ENCODE measurements at regions not wholly inside any gene's neighbourhood (a gene's known extent, or its start where the extent isn't known, plus 50 kb on each side); places are given as distances from the start of the nearest gene placed in this dataset.

DNA sequence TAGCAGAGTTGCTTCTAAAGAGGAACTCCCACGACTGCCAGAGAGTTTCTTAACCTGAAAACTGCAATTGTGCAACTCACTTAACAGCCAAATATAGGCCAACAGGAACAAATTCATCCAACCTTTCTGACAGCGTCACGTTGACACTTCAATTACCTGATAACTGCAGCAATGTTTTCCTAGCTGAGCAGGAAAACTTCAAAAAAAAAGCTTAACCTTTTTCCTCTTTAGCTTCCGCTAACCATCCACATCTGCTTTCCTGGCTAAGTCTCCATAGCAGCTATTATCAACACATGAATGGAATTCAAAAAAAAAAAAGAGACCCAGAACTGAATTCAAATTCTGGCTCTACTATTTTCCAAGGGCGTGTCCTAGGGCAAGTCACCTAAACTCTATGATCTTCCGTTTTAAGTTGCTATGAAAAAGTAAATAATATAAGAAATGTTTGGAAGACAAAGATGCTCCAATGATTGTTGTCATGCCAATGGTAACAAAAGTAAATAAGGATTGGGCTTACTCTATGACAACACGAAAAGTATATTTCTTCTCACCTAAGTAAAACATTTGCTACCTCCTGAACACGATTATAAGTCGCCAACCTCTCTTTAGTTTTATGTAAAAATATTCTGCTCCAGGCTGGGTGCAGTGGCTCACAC is 524.6 kb upstream of the JARID2 start:
- intact Hi-C loops (cut with micrococcal nuclease), result no loop called here
- Mint-ChIP-seq H3K27ac (peak overlapping the region in 5 of 7 donors; percentile 17 to 87 (median 58)), H3K36me3 (no peaks in the 10 kb centered on the region), H3K4me3 (no peak overlapping the region), H3K4me1 (peaks cover 15 to 45% (median 33%) of the 10 kb centered on the region in 4 donors), H3K27me3 (no peaks in the 10 kb centered on the region), H3K9me3 (peaks cover 0 to 3% (median 0%) of the 10 kb centered on the region in 8 donors)
- Histone ChIP-seq H3K4me1 (ENCODE audit: insufficient read depth, low read length) (peaks cover 62% of the 10 kb centered on the region), H3K36me3 (ENCODE audit: insufficient read depth, low read length) (no peaks in the 10 kb centered on the region), H3K27me3 (ENCODE audit: insufficient read depth, low read length) (no peaks in the 10 kb centered on the region), H3K4me3 (ENCODE audit: low read length in 2 of 2) (no peak overlapping the region), H3K9me3 (ENCODE audit: control insufficient read depth in 1 of 2, low read length in 2 of 2) (no peaks in the 10 kb centered on the region), H3K27ac (ENCODE audit: low read depth, low read length) (no peak overlapping the region)
- DNase-seq, result peak in 2 of 5 donors; percentile 13 to 26
- POLR2A ChIA-PET (ENCODE audit: partially characterized antibody), result interaction anchor here (0.5 kb wide), 1 partner anchor 42 kb away, joined by 3 read pairs; no protein-coding TSS in a partner anchor
- CTCF ChIA-PET (ENCODE audit: partially characterized antibody), result no interaction called here

DNA sequence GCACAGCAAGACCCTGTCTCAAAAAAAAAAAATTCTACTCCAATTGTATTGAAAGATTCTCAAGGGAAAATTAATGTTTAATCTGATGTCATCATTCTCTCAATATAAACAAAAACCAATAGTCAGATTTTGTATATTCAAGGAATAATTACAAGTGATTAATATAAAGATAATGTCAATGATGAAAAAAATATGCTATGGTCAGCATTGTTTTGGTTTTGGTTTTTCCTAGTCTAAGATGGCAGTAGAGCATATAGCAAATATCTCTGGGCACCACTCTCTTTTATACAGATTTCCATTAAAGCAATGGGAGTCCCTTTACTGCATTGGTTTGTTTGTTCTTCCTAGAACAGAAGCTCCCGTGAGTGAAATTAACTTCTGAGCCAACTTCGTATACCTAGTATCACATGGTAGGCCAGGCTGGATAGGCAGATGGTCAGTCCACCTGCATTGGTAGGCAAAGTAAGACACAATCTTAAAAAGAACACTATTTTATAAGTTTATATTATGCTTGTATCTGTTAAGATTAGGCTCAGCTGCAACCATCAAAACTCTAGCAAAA is 523.8 kb upstream of the JARID2 start:
- Histone ChIP-seq H3K4me1 (ENCODE audit: insufficient read depth, low read length) (peaks cover 62% of the 10 kb centered on the region), H3K27me3 (ENCODE audit: insufficient read depth, low read length) (no peaks in the 10 kb centered on the region), H3K4me3 (ENCODE audit: low read length in 2 of 2) (no peak overlapping the region), H3K36me3 (ENCODE audit: insufficient read depth, low read length) (no peaks in the 10 kb centered on the region), H3K27ac (ENCODE audit: low read depth, low read length) (no peak overlapping the region), H3K9me3 (ENCODE audit: control insufficient read depth in 1 of 2, low read length in 2 of 2) (no peaks in the 10 kb centered on the region)
- Mint-ChIP-seq H3K27ac (peak overlapping the region in 5 of 7 donors; percentile 17 to 78 (median 37)), H3K9me3 (peaks cover 0 to 3% (median 0%) of the 10 kb centered on the region in 8 donors), H3K4me3 (no peak overlapping the region), H3K27me3 (no peaks in the 10 kb centered on the region), H3K4me1 (peaks cover 15 to 47% (median 30%) of the 10 kb centered on the region in 4 donors), H3K36me3 (no peaks in the 10 kb centered on the region)
- no peak for DNase-seq
- POLR2A ChIA-PET (ENCODE audit: partially characterized antibody), result interaction anchor here (1.0 to 1.6 kb wide), 3 partner anchors 10 to 33 kb away, joined by 3 to 5 read pairs (median 5); no protein-coding TSS in a partner anchor
- intact Hi-C loops (cut with micrococcal nuclease), result no loop called here
- CTCF ChIA-PET (ENCODE audit: partially characterized antibody), result no interaction called here

DNA sequence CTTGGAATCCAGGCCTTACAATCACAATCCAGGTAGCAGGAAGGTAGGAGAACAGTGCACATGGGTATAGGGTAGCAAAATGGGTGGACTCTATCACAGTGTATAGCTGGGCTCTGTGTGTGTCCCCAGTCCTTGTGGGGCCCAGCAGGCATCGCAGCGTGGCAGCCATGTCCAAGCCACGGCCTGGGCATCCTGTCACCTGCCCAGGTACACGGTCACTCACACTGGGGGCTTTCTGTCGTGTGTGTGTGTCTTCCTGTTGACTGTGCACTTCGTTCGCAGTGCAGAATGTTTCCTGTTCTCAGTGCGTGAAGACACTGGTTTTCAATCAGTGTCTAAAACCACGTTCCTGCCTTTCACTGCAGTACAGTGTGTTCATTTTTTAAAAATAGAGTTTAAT is 523.2 kb upstream of the JARID2 start:
- Mint-ChIP-seq H3K27ac (peak overlapping the region; percentile 17 to 83 (median 75)), H3K4me1 (peaks cover 10 to 47% (median 26%) of the 10 kb centered on the region in 4 donors), H3K36me3 (no peaks in the 10 kb centered on the region), H3K9me3 (no peaks in the 10 kb centered on the region), H3K4me3 (peak overlapping the region in 6 of 8 donors; percentile 12 to 46 (median 25)), H3K27me3 (no peaks in the 10 kb centered on the region)
- DNase-seq, result peak in 1 of 5 donors; percentile 19
- POLR2A ChIA-PET (ENCODE audit: partially characterized antibody), result interaction anchor here (1.0 to 1.6 kb wide), 3 partner anchors 9 to 33 kb away, joined by 3 to 5 read pairs (median 5); no protein-coding TSS in a partner anchor
- Histone ChIP-seq H3K9me3 (ENCODE audit: control insufficient read depth in 1 of 2, low read length in 2 of 2) (no peaks in the 10 kb centered on the region), H3K27me3 (ENCODE audit: insufficient read depth, low read length) (no peaks in the 10 kb centered on the region), H3K4me3 (ENCODE audit: low read length in 2 of 2) (no peak overlapping the region), H3K27ac (ENCODE audit: low read depth, low read length) (peak overlapping the region; percentile 5), H3K36me3 (ENCODE audit: insufficient read depth, low read length) (no peaks in the 10 kb centered on the region), H3K4me1 (ENCODE audit: insufficient read depth, low read length) (peaks cover 61% of the 10 kb centered on the region)
- CTCF ChIA-PET (ENCODE audit: partially characterized antibody), result no interaction called here
- intact Hi-C loops (cut with micrococcal nuclease), result no loop called here

DNA sequence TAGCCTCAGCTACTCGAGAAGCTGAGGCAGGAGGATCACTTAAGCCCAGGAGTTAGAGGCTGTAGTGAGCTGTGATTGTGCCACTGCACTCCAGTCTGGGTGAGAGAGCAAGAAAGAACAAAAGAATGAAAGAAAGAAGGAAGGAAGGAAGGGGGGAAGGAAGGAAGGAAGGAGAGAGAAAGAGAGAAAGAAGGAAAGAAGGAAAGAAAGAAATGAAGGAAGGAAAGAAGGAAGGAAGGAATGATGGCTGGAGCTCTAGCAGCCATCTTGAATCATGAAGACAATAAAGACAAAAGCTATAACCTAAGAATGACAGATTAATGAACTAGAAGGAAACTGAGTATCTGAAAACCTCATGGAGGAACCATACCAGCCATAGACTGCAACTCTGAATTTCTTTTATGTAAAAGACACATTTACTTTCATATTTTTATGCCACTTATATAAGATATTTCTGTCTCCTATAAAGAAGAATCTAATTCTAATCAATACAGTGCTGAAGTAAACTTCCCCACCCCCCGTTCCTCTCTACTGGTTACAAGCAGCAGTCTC is 522.3 kb upstream of the JARID2 start:
- intact Hi-C loops (cut with micrococcal nuclease), result no loop called here
- POLR2A ChIA-PET (ENCODE audit: partially characterized antibody), result interaction anchor here (1.6 kb wide), 1 partner anchor 8 kb away, joined by 5 read pairs; no protein-coding TSS in a partner anchor
- peaks cover 67% of the 10 kb centered on the region for H3K4me1 ChIP-seq (ENCODE audit: insufficient read depth, low read length)
- H3K4me3 Mint-ChIP-seq, result peak overlapping the region in 2 of 8 donors; percentile 15 to 20
- H3K4me3 ChIP-seq (ENCODE audit: low read length in 2 of 2), result no peak overlapping the region
- no peaks in the 10 kb centered on the region for H3K9me3 ChIP-seq (ENCODE audit: control insufficient read depth in 1 of 2, low read length in 2 of 2)
- peak overlapping the region in 5 of 7 donors; percentile 17 to 84 (median 71) for H3K27ac Mint-ChIP-seq
- no peaks in the 10 kb centered on the region for H3K9me3 Mint-ChIP-seq
- no peaks in the 10 kb centered on the region for H3K27me3 Mint-ChIP-seq
- CTCF ChIA-PET (ENCODE audit: partially characterized antibody), result no interaction called here
- no peaks in the 10 kb centered on the region for H3K36me3 ChIP-seq (ENCODE audit: insufficient read depth, low read length)
- no peaks in the 10 kb centered on the region for H3K36me3 Mint-ChIP-seq
- H3K27ac ChIP-seq (ENCODE audit: low read depth, low read length), result no peak overlapping the region
- H3K27me3 ChIP-seq (ENCODE audit: insufficient read depth, low read length), result no peaks in the 10 kb centered on the region
- H3K4me1 Mint-ChIP-seq, result peaks cover 10 to 48% (median 32%) of the 10 kb centered on the region in 4 donors
- no peak for DNase-seq

DNA sequence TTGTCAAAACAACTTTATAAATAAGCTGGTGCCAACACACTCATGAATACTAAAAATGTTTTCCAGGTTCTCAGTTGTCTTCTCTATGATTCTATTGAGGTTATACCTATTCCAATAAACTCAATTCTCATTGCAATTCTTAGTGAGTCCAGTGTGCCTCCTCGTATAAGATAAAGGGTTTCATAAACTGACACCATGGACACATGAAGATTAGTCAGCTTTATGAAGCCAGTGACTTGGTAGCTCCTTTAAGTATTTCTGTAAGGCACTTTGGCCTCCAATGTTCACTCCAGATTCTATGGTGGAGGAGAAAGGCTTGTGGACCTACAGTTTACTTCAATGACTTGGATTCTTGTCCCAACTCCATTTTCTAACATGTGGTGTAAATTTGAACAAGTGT is 521.3 kb upstream of the JARID2 start:
- H3K36me3 Mint-ChIP-seq, result no peaks in the 10 kb centered on the region
- no peak overlapping the region for H3K27ac ChIP-seq (ENCODE audit: low read depth, low read length)
- peaks cover 13 to 49% (median 32%) of the 10 kb centered on the region in 4 donors for H3K4me1 Mint-ChIP-seq
- peak overlapping the region in 1 of 7 donors; percentile 6 for H3K27ac Mint-ChIP-seq
- H3K4me3 Mint-ChIP-seq, result no peak overlapping the region
- DNase-seq, result no peak
- ChIA-PET CTCF (ENCODE audit: partially characterized antibody) (no interaction called here), POLR2A (ENCODE audit: partially characterized antibody) (no interaction called here)
- no peaks in the 10 kb centered on the region for H3K9me3 Mint-ChIP-seq
- intact Hi-C loops (cut with micrococcal nuclease), result no loop called here
- H3K4me1 ChIP-seq (ENCODE audit: insufficient read depth, low read length), result peaks cover 70% of the 10 kb centered on the region
- H3K27me3 ChIP-seq (ENCODE audit: insufficient read depth, low read length), result no peaks in the 10 kb centered on the region
- no peaks in the 10 kb centered on the region for H3K9me3 ChIP-seq (ENCODE audit: control insufficient read depth in 1 of 2, low read length in 2 of 2)
- no peaks in the 10 kb centered on the region for H3K27me3 Mint-ChIP-seq
- H3K4me3 ChIP-seq (ENCODE audit: low read length in 2 of 2), result no peak overlapping the region
- H3K36me3 ChIP-seq (ENCODE audit: insufficient read depth, low read length), result no peaks in the 10 kb centered on the region

DNA sequence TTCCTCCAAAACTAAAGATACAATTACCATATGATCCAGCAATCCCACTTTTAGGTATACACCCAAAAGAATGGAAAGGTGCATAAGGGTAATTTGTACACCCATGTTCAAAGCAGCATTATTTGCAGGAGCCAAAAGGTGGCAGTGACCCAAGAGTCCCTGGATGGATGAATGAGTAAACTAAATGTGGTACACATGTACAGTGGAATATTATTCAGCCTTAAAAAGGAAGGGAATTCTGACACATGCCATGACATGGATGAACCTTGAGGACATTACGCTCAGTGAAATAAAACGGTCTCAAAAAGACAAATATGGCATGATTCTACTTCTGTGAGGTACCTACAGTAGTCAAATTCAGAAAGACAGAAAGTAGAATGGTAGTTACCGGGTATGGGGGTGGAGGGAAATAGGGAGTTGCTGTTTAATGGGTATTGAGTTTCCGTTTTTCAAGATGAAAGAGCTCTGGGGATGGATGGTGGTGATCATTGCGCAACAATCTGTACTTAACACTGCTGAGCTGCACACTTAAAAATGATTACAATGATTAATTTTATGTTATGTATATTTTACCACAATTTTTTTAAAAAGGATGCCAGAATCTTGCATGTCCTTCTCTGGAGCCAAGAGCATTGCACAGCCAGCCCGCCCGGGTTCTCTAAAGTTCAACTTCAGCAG is 518.9 kb upstream of the JARID2 start:
- no peaks in the 10 kb centered on the region for H3K36me3 Mint-ChIP-seq
- H3K27me3 ChIP-seq (ENCODE audit: insufficient read depth, low read length), result no peaks in the 10 kb centered on the region
- H3K36me3 ChIP-seq (ENCODE audit: insufficient read depth, low read length), result no peaks in the 10 kb centered on the region
- no peak overlapping the region for H3K27ac ChIP-seq (ENCODE audit: low read depth, low read length)
- H3K4me3 ChIP-seq (ENCODE audit: low read length in 2 of 2), result no peak overlapping the region
- CTCF ChIA-PET (ENCODE audit: partially characterized antibody), result interaction anchor here (1.4 kb wide), 1 partner anchor 16 kb away, joined by 3 read pairs; no protein-coding TSS in a partner anchor
- POLR2A ChIA-PET (ENCODE audit: partially characterized antibody), result interaction anchor here (1.4 to 1.7 kb wide), 2 partner anchors 9 to 22 kb away, joined by 3 to 4 read pairs; no protein-coding TSS in a partner anchor
- peak overlapping the region in 3 of 8 donors; percentile 16 to 39 (median 26) for H3K4me3 Mint-ChIP-seq
- peak in 2 of 5 donors; percentile 37 to 40 for DNase-seq
- intact Hi-C loops (cut with micrococcal nuclease), result no loop called here
- H3K4me1 ChIP-seq (ENCODE audit: insufficient read depth, low read length), result peaks cover 73% of the 10 kb centered on the region
- H3K27ac Mint-ChIP-seq, result peak overlapping the region in 3 of 7 donors; percentile 4 to 48 (median 7)
- no peaks in the 10 kb centered on the region for H3K27me3 Mint-ChIP-seq
- H3K4me1 Mint-ChIP-seq, result peaks cover 21 to 54% (median 33%) of the 10 kb centered on the region in 4 donors
- no peaks in the 10 kb centered on the region for H3K9me3 ChIP-seq (ENCODE audit: control insufficient read depth in 1 of 2, low read length in 2 of 2)
- no peaks in the 10 kb centered on the region for H3K9me3 Mint-ChIP-seq
